H9 (cell line): ENCODE measurements at regions not wholly inside any gene's neighbourhood (a gene's known extent, or its start where the extent isn't known, plus 50 kb on each side); places are given as distances from the start of the nearest gene placed in this dataset.

Experiments used
- DNase-seq: peaks from one replicate; pipeline ENCODE4 v3.0.0-alpha.2; 2017
- H2AFZ ChIP-seq: one replicate; pipeline ENCODE4 v1.6.1; 2013; ENCODE audit warnings: mild to moderate bottlenecking, low read length, control low read depth, moderate library complexity
- H2AK5ac ChIP-seq: 2 replicates; pipeline ENCODE4 v1.6.1; 2013; ENCODE audit warnings: low read length, control low read depth, mixed read lengths; ENCODE audit not compliant: insufficient read length
- H2BK120ac ChIP-seq: one replicate; pipeline ENCODE4 v1.6.1; 2013; ENCODE audit warnings: low read depth, mild to moderate bottlenecking, low read length, control low read depth, inconsistent platforms; ENCODE audit not compliant: poor library complexity, severe bottlenecking
- H2BK12ac ChIP-seq: 2 replicates; pipeline ENCODE4 v1.6.1; 2013; ENCODE audit warnings: low read length, control low read depth, mixed read lengths, low read depth; ENCODE audit not compliant: insufficient read length
- H2BK15ac ChIP-seq: 2 replicates; pipeline ENCODE4 v1.6.1; 2013; ENCODE audit warnings: low read depth, low read length, control low read depth
- H2BK20ac ChIP-seq: one replicate; pipeline ENCODE4 v1.6.1; 2013; ENCODE audit warnings: low read depth, mild to moderate bottlenecking, low read length, control low read depth, inconsistent platforms; ENCODE audit not compliant: poor library complexity, severe bottlenecking
- H2BK5ac ChIP-seq: 2 replicates; pipeline ENCODE4 v1.6.1; 2013; ENCODE audit warnings: low read length, control low read depth, mixed read lengths; ENCODE audit not compliant: insufficient read length
- H3K14ac ChIP-seq: 2 replicates; pipeline ENCODE4 v1.6.1; 2013; ENCODE audit warnings: low read length, control low read depth; ENCODE audit not compliant: insufficient read depth
- H3K18ac ChIP-seq: 2 replicates; pipeline ENCODE4 v1.6.1; 2013; ENCODE audit warnings: low read depth, mild to moderate bottlenecking, mixed read lengths, low read length, control low read depth; ENCODE audit not compliant: insufficient read length
- H3K23ac ChIP-seq: 2 replicates; pipeline ENCODE4 v1.6.1; 2013; ENCODE audit warnings: low read length, control low read depth, mixed read lengths, low read depth; ENCODE audit not compliant: insufficient read length
- H3K23me2 ChIP-seq: 2 replicates; pipeline ENCODE4 v1.6.1; 2013; ENCODE audit warnings: low read depth, mild to moderate bottlenecking, mixed read lengths, low read length, control low read depth; ENCODE audit not compliant: insufficient read length, poor library complexity, severe bottlenecking
- H3K27ac ChIP-seq: 2 replicates; pipeline ENCODE4 v1.5.1; 2013; ENCODE audit warnings: low read length, control low read depth, mixed read lengths, low read depth; ENCODE audit not compliant: insufficient read length
- H3K27me3 ChIP-seq: 2 replicates; pipeline ENCODE4 v1.6.1; 2013; ENCODE audit warnings: low read length, control low read depth, inconsistent platforms; ENCODE audit not compliant: insufficient read depth
- H3K4ac ChIP-seq: 2 replicates; pipeline ENCODE4 v1.6.1; 2013; ENCODE audit warnings: low read depth, mild to moderate bottlenecking, control low read depth, inconsistent platforms, low read length, moderate library complexity
- H3K4me1 ChIP-seq: 2 replicates; pipeline ENCODE4 v1.6.1; 2013; ENCODE audit warnings: low read length, control low read depth, inconsistent platforms; ENCODE audit not compliant: insufficient read depth
- H3K4me2 ChIP-seq: 2 replicates; pipeline ENCODE4 v1.6.1; 2013; ENCODE audit warnings: low read length, control low read depth, mixed read lengths; ENCODE audit not compliant: insufficient read length, insufficient read depth
- H3K56ac ChIP-seq: 2 replicates; pipeline ENCODE4 v1.6.1; 2013; ENCODE audit warnings: low read depth, mild to moderate bottlenecking, mixed read lengths, low read length, control low read depth; ENCODE audit not compliant: insufficient read length
- H3K79me1 ChIP-seq: 2 replicates; pipeline ENCODE4 v1.6.1; 2013; ENCODE audit warnings: low read depth, mild to moderate bottlenecking, moderate library complexity, low read length, control low read depth, inconsistent platforms; ENCODE audit not compliant: insufficient read depth, poor library complexity, severe bottlenecking
- H3K79me2 ChIP-seq: 2 replicates; pipeline ENCODE4 v1.6.1; 2013; ENCODE audit warnings: low read length, control low read depth, inconsistent platforms; ENCODE audit not compliant: insufficient read depth
- H3K9ac ChIP-seq: 2 replicates; pipeline ENCODE4 v1.6.1; 2013; ENCODE audit warnings: low read length, control low read depth, mixed read lengths; ENCODE audit not compliant: insufficient read length; ENCODE audit errors: extremely low read depth
- H3K9me3 ChIP-seq: one replicate; pipeline ENCODE4 v1.6.1; 2013; ENCODE audit warnings: low read depth, low read length, inconsistent platforms; ENCODE audit not compliant: control insufficient read depth
- H3T11ph ChIP-seq: one replicate; pipeline ENCODE4 v1.6.1; 2013; ENCODE audit warnings: mild to moderate bottlenecking, low read length, control low read depth, inconsistent platforms
- H4K20me1 ChIP-seq: one replicate; pipeline ENCODE4 v1.6.1; 2013; ENCODE audit not compliant: control insufficient read depth, insufficient read length, insufficient read depth
- H4K5ac ChIP-seq: 2 replicates; pipeline ENCODE4 v1.6.1; 2013; ENCODE audit warnings: low read depth, mild to moderate bottlenecking, mixed read lengths, low read length, control low read depth; ENCODE audit not compliant: insufficient read length
- H4K8ac ChIP-seq: replicated peaks from 2 replicates; pipeline ENCODE4 v1.6.1; 2013; ENCODE audit warnings: low read length, control low read depth, mixed read lengths, low read depth; ENCODE audit not compliant: insufficient read length
- H4K91ac ChIP-seq: 2 replicates; pipeline ENCODE4 v1.6.1; 2013; ENCODE audit warnings: low read depth, mild to moderate bottlenecking, moderate library complexity, mixed read lengths, low read length, control low read depth; ENCODE audit not compliant: insufficient read length
- H3K27ac Mint-ChIP-seq, 3 experiments: 2 replicates in 2 of 3; 3 replicates in 1 of 3; pipeline ENCODE4 v1.8.0; 2020 to 2021; ENCODE audit warnings: mixed read lengths in 3 of 3, mild to moderate bottlenecking in 1 of 3, moderate library complexity in 1 of 3
- H3K27me3 Mint-ChIP-seq: 2 replicates; pipeline ENCODE4 v1.8.0; 2021; ENCODE audit warnings: low read depth, mild to moderate bottlenecking, moderate library complexity, mixed read lengths
- H3K36me3 Mint-ChIP-seq, 3 experiments: 2 replicates in 2 of 3; 3 replicates in 1 of 3; pipeline ENCODE4 v1.8.0; 2020 to 2021; ENCODE audit warnings: low read depth in 3 of 3, mixed read lengths in 3 of 3; ENCODE audit not compliant: insufficient read depth in 1 of 3
- H3K4me1 Mint-ChIP-seq, 2 experiments: 2 replicates each; pipeline ENCODE4 v1.8.0; 2020; ENCODE audit warnings: mixed read lengths in 2 of 2
- H3K4me3 Mint-ChIP-seq, 2 experiments: 2 replicates in 1 of 2; 3 replicates in 1 of 2; pipeline ENCODE4 v1.8.0; 2020 to 2021; ENCODE audit warnings: mild to moderate bottlenecking in 2 of 2, mixed read lengths in 2 of 2, moderate library complexity in 1 of 2
- H3K9me3 Mint-ChIP-seq, 2 experiments: 2 replicates in 1 of 2; 3 replicates in 1 of 2; pipeline ENCODE4 v1.8.0; 2020; ENCODE audit warnings: mild to moderate bottlenecking in 2 of 2, mixed read lengths in 2 of 2, moderate library complexity in 1 of 2
- CTCF ChIP-seq: fragments of 200-600 bp; sonication (generic); conservative IDR thresholded peaks from 3 replicates; pipeline ENCODE4 v1.8.0; 2021; ENCODE audit warnings: antibody characterized with exemption, mild to moderate bottlenecking
- WGBS: extraction: QIAGEN DNeasy Blood & Tissue Kit; methylation state at CpG from one replicate; pipeline ENCODE4 v1.1.7; 2013; ENCODE audit warnings: missing lambda C conversion rate, low lambda C conversion rate, mixed read lengths; ENCODE audit not compliant: insufficient read length; ENCODE audit errors: extremely low coverage; 5-methylcytosine and 5-hydroxymethylcytosine counted together

GRCh38 chr7:26520483-26520882, 228.8 kb downstream of the SNX10 start:
- no peak overlapping the region for H3K18ac ChIP-seq
- Mint-ChIP-seq H3K27me3 (no peaks in the 10 kb centered on the region), H3K4me3 (no peak overlapping the region), H3K27ac (no peak overlapping the region), H3K36me3 (no peaks in the 10 kb centered on the region), H3K4me1 (no peaks in the 10 kb centered on the region), H3K9me3 (0 out of 5 replicates have a peak, but pooled peaks cover 0 to 3% of the 10 kb centered on the region in 2 experiments)
- H3K4me2 ChIP-seq: no peak overlapping the region
- no peak overlapping the region for H2BK5ac ChIP-seq
- H2AFZ ChIP-seq: no peak overlapping the region
- no peak overlapping the region for H3K56ac ChIP-seq
- H4K5ac ChIP-seq: no peak overlapping the region
- H2BK15ac ChIP-seq: no peak overlapping the region
- no peaks in the 10 kb centered on the region for H3K9me3 ChIP-seq
- H3K27me3 ChIP-seq: no peaks in the 10 kb centered on the region
- no peaks in the 10 kb centered on the region for H4K20me1 ChIP-seq
- no peak overlapping the region for H2BK120ac ChIP-seq
- WGBS: no CpG with 5 or more reads among the region's 3 CpGs
- H3K4ac ChIP-seq: no peak overlapping the region
- H3T11ph ChIP-seq: no peak overlapping the region
- H3K14ac ChIP-seq: no peak overlapping the region; the same call in 1 of the 2 replicates
- no peak for TF ChIP-seq CTCF
- no peaks in the 10 kb centered on the region for H3K79me1 ChIP-seq
- H3K27ac ChIP-seq: no peak overlapping the region
- no peak overlapping the region for H2AK5ac ChIP-seq
- H3K23me2 ChIP-seq: no peaks in the 10 kb centered on the region
- H3K4me1 ChIP-seq: no peaks in the 10 kb centered on the region
- H3K79me2 ChIP-seq: no peaks in the 10 kb centered on the region
- no peak overlapping the region for H4K91ac ChIP-seq
- H2BK12ac ChIP-seq: no peak overlapping the region
- H4K8ac ChIP-seq: no peak overlapping the region
- H2BK20ac ChIP-seq: no peak overlapping the region
- H3K9ac ChIP-seq: no peak overlapping the region
- no peak for DNase-seq
- no peak overlapping the region for H3K23ac ChIP-seq
